Suprapubic skin (tissue), 4 donors: ENCODE measurements at regions not wholly inside any gene's neighbourhood (a gene's known extent, or its start where the extent isn't known, plus 50 kb on each side); places are given as distances from the start of the nearest gene placed in this dataset.

Source experiments
- DNase-seq, 2 donors: peaks; one replicate each; pipeline ENCODE4 v3.0.0-alpha.2; 2019; ENCODE audit warnings: low spot score in 2 of 2
- H3K27ac ChIP-seq: fragments of 200-600 bp; sonication (generic); one replicate; pipeline ENCODE4 v1.5.1; 2019
- H3K27me3 ChIP-seq: fragments of 200-600 bp; sonication (generic); one replicate; pipeline ENCODE4 v1.5.1; 2019
- H3K36me3 ChIP-seq: fragments of 200-600 bp; sonication (generic); one replicate; pipeline ENCODE4 v1.5.1; 2019
- H3K4me1 ChIP-seq: fragments of 200-600 bp; sonication (generic); one replicate; pipeline ENCODE4 v1.5.1; 2019
- H3K4me3 ChIP-seq: fragments of 200-600 bp; sonication (generic); one replicate; pipeline ENCODE4 v1.5.1; 2019; ENCODE audit warnings: mild to moderate bottlenecking
- H3K9me3 ChIP-seq: fragments of 200-600 bp; sonication (generic); one replicate; pipeline ENCODE4 v1.5.1; 2019
- CTCF ChIP-seq, 2 donors: fragments of 200-600 bp in 1 of 2; fragments of 450-650 bp in 1 of 2; sonication (generic) in 1 of 2; IDR thresholded peaks; one replicate each; pipeline ENCODE4 v1.5.1; 2016 to 2019; ENCODE audit warnings: antibody characterized with exemption in 2 of 2, mild to moderate bottlenecking in 1 of 2, moderate library complexity in 1 of 2
- EP300 ChIP-seq: sonication (generic); formaldehyde crosslinking; IDR thresholded peaks from one replicate; pipeline ENCODE4 v1.6.1; 2017; ENCODE audit warnings: antibody characterized with exemption
- POLR2A ChIP-seq, 2 donors: fragments of 450-650 bp; IDR thresholded peaks; one replicate each; pipeline ENCODE4 v1.6.1; 2017; ENCODE audit warnings: antibody characterized with exemption in 2 of 2, mild to moderate bottlenecking in 2 of 2, moderate library complexity in 2 of 2
- POLR2AphosphoS5 ChIP-seq, 3 donors: sonication (generic); formaldehyde crosslinking; IDR thresholded peaks; one replicate each; pipeline ENCODE4 v1.6.1; 2017; ENCODE audit warnings: antibody characterized with exemption in 3 of 3
- WGBS: methylation state at CpG from one replicate; pipeline ENCODE4 v1.1.5; 2018; 5-methylcytosine and 5-hydroxymethylcytosine counted together

- Histone ChIP-seq H3K4me1 (no peaks in the 10 kb centered on the region), H3K27me3 (peaks cover 6% of the 10 kb centered on the region), H3K36me3 (no peaks in the 10 kb centered on the region), H3K4me3 (no peak overlapping the region), H3K27ac (no peak overlapping the region), H3K9me3 (no peaks in the 10 kb centered on the region)
- TF ChIP-seq CTCF (IDR thresholded peaks at IDR 0.05) (no peak), POLR2A (IDR thresholded peaks at IDR 0.05) (no peak), POLR2AphosphoS5 (IDR thresholded peaks at IDR 0.05) (no peak), EP300 (no peak)
- DNase-seq = no peak
- 66% methylated on average over 3 of the region's 3 CpGs for WGBS
Measured at GRCh38 chr20:51212816-51213215, 189.9 kb upstream of the KCNG1 start.

GRCh38 chr20:51211191-51211590 lies 188.3 kb upstream of the KCNG1 start:
- WGBS = 65% methylated on average over 2 of the region's 2 CpGs
- H3K4me3 ChIP-seq = no peak overlapping the region
- H3K4me1 ChIP-seq = no peaks in the 10 kb centered on the region
- peaks cover 2% of the 10 kb centered on the region for H3K27me3 ChIP-seq
- no peaks in the 10 kb centered on the region for H3K9me3 ChIP-seq
- TF ChIP-seq CTCF (IDR thresholded peaks at IDR 0.05) = no peak
- TF ChIP-seq POLR2A (IDR thresholded peaks at IDR 0.05) = no peak
- TF ChIP-seq EP300 = no peak
- no peaks in the 10 kb centered on the region for H3K36me3 ChIP-seq
- H3K27ac ChIP-seq = no peak overlapping the region
- DNase-seq = no peak

- Histone ChIP-seq H3K27me3 (peaks cover 2% of the 10 kb centered on the region), H3K4me3 (no peak overlapping the region), H3K9me3 (no peaks in the 10 kb centered on the region), H3K36me3 (no peaks in the 10 kb centered on the region), H3K4me1 (no peaks in the 10 kb centered on the region), H3K27ac (no peak overlapping the region)
- no peak for DNase-seq
- TF ChIP-seq CTCF (IDR thresholded peaks at IDR 0.05) (no peak), POLR2A (IDR thresholded peaks at IDR 0.05) (no peak), POLR2AphosphoS5 (IDR thresholded peaks at IDR 0.05) (no peak), EP300 (no peak)
- WGBS = 49% methylated on average over 1 of the region's 1 CpG
Measured at GRCh38 chr20:51210084-51210483, 187.2 kb upstream of the KCNG1 start.

GRCh38 chr20:51208162-51208561 lies 185.3 kb upstream of the KCNG1 start:
- WGBS = 81% methylated on average over 3 of the region's 3 CpGs
- TF ChIP-seq POLR2AphosphoS5 (IDR thresholded peaks at IDR 0.05) = no peak
- no peak for TF ChIP-seq POLR2A (IDR thresholded peaks at IDR 0.05)
- no peak for TF ChIP-seq CTCF (IDR thresholded peaks at IDR 0.05)
- no peak for TF ChIP-seq EP300
- peak in 1 of 2 donors; percentile 23 for DNase-seq
- Histone ChIP-seq H3K27me3 (peaks cover 3% of the 10 kb centered on the region), H3K27ac (no peak overlapping the region), H3K4me3 (no peak overlapping the region), H3K9me3 (no peaks in the 10 kb centered on the region), H3K36me3 (no peaks in the 10 kb centered on the region), H3K4me1 (no peaks in the 10 kb centered on the region)

GRCh38 chr20:51206032-51206662 lies 183.2 kb upstream of the KCNG1 start:
- DNase-seq = peak in 1 of 2 donors; percentile 26
- 80% methylated on average over 5 of the region's 5 CpGs for WGBS
- H3K4me1 ChIP-seq = no peaks in the 10 kb centered on the region
- no peaks in the 10 kb centered on the region for H3K36me3 ChIP-seq
- no peak overlapping the region for H3K27ac ChIP-seq
- TF ChIP-seq POLR2A (IDR thresholded peaks at IDR 0.05) = no peak
- no peak for TF ChIP-seq POLR2AphosphoS5 (IDR thresholded peaks at IDR 0.05)
- no peak for TF ChIP-seq EP300
- TF ChIP-seq CTCF (IDR thresholded peaks at IDR 0.05) = no peak
- no peak overlapping the region for H3K4me3 ChIP-seq
- H3K27me3 ChIP-seq = peaks cover 9% of the 10 kb centered on the region
- no peaks in the 10 kb centered on the region for H3K9me3 ChIP-seq
